ENCODE measurements at regions not wholly inside any gene's neighbourhood (a gene's known extent, or its start where the extent isn't known, plus 50 kb on each side); places are given as distances from the start of the nearest gene placed in this dataset.

DNA sequence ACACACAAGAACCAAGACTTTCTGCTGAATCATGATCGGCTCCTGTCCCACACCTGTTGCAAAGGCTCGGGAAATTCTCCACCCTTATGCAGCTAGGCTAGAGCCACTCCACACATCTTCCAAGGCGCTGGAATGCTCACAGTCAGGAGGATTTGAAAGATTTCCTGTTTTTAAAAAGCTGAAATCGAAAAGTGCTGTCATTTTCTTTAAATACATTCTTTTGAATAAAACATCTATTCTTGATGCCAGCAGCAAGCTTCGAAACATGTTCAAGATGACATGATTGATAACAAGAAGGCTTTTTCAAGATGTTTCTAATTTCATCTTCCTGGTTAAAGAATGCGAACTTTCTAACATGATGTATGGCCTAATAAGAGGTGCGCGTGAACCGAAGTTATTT lies 219.7 kb upstream of the CDH5 start:
- no peak for ATAC-seq (ENCODE audit: low read depth)
- peaks cover 13% of the 10 kb centered on the region for H3K9me1 ChIP-seq (ENCODE audit: insufficient read depth, low read length)
- CTCF ChIA-PET = interaction anchor here (0.6 to 0.8 kb wide), 2 partner anchors 11 to 583 kb away, joined by 3 read pairs; no protein-coding TSS in a partner anchor

More for the DNA sequence above, 219.7 kb upstream of the CDH5 start:
- H2AFZ ChIP-seq (replicated peaks; ENCODE audit: low read length, poor library complexity) = no peak overlapping the region
- no peak overlapping the region for H3K27ac ChIP-seq (ENCODE audit: insufficient read depth, low read length)
- H3K4me3 ChIP-seq (ENCODE audit: insufficient read depth, low read depth, low read length) = no peak overlapping the region
- no peak for DNase-seq
- no peak overlapping the region for H3K9ac ChIP-seq (ENCODE audit: low read depth, low read length)
- no peaks in the 10 kb centered on the region for H3K36me3 ChIP-seq (ENCODE audit: control insufficient read depth, insufficient read depth, low read length)
- H4K8ac ChIP-seq (ENCODE audit: low read depth in 2 of 2, low read length in 2 of 2) = 0 out of 4 replicates have a peak overlapping the region, but pooled peaks of 1 of the 2 experiments have one; percentile 38
- H3K79me1 ChIP-seq (ENCODE audit: low read depth in 1 of 2, low read length in 2 of 2) = no peaks in the 10 kb centered on the region
- peak overlapping the region; percentile 30 for H2BK15ac ChIP-seq (ENCODE audit: low read depth, low read length)
- WGBS, 2 experiments (ENCODE audit: extremely low coverage in 2 of 2, insufficient read length in 1 of 2) = 100% methylated on average over 1 of the region's 9 CpGs; no CpG with 5 or more reads in 1 of the 2 experiments
- H2BK120ac ChIP-seq (ENCODE audit: low read depth, low read length) = peak overlapping the region; percentile 40
- H3K14ac ChIP-seq (replicated peaks; ENCODE audit: low read depth, low read length) = no peak overlapping the region
- no peak for TF ChIP-seq POLR2A (IDR thresholded peaks at IDR 0.05; ENCODE audit: low read depth, low read length)
- peak; percentile 43 for TF ChIP-seq NFE2L2 (IDR thresholded peaks at IDR 0.05; ENCODE audit: low read depth, low read length)
- no peaks in the 10 kb centered on the region for H3K27me3 ChIP-seq (ENCODE audit: control insufficient read depth, insufficient read depth, low read length)
- H3K4me1 ChIP-seq (ENCODE audit: control insufficient read depth, insufficient read depth, low read length) = peaks cover 17% of the 10 kb centered on the region
- in situ Hi-C loops (cut with MboI; ENCODE audit: low sequenced_read_pairs) = no loop called here
- H2BK5ac ChIP-seq (ENCODE audit: low read depth, low read length, poor library complexity, severe bottlenecking) = no peak overlapping the region
- no TSS peak for BruUV-seq (replicated peaks)
- no peak overlapping the region for H3K4ac ChIP-seq (ENCODE audit: low read depth, low read length)
- H4K5ac ChIP-seq (ENCODE audit: low read depth, low read length) = no peak overlapping the region
- dilution Hi-C loops (cut with HindIII; ENCODE audit: low sequenced_read_pairs, unreplicated experiment) = no loop called here
- no peak overlapping the region for H3K56ac ChIP-seq (ENCODE audit: extremely low read depth, insufficient read depth, low read length)
- no peak overlapping the region for H3K18ac ChIP-seq (ENCODE audit: low read depth, low read length)
- intact Hi-C loops (cut with micrococcal nuclease) = no loop called here
- H3K9me3 ChIP-seq (ENCODE audit: control insufficient read depth, insufficient read depth, low read length) = no peaks in the 10 kb centered on the region; the same call in 1 of the 2 replicates
- POLR2A ChIA-PET (ENCODE audit: unreplicated experiment) = no interaction called here
- no peaks in the 10 kb centered on the region for H4K20me1 ChIP-seq (ENCODE audit: insufficient read depth, low read length)
- H2AK5ac ChIP-seq (ENCODE audit: low read depth, low read length) = no peak overlapping the region
- 0 out of 2 replicates have a peak overlapping the region, but pooled peaks have one; percentile 1 for H4K91ac ChIP-seq (ENCODE audit: insufficient read depth, low read depth, low read length)
- H2BK20ac ChIP-seq (ENCODE audit: low read depth, low read length) = no peak overlapping the region
- no peak overlapping the region for H2AK9ac ChIP-seq (replicated peaks; ENCODE audit: low read depth, low read length, poor library complexity)
- H3K4me2 ChIP-seq (ENCODE audit: low read depth, low read length) = no peak overlapping the region
- H3K23ac ChIP-seq (ENCODE audit: low read depth, low read length) = no peak overlapping the region
